ENCODE measurements at regions not wholly inside any gene's neighbourhood (a gene's known extent, or its start where the extent isn't known, plus 50 kb on each side); places are given as distances from the start of the nearest gene placed in this dataset.

GRCh38 chr4:79652232-79652631 lies 244.2 kb upstream of the GK2 start:
- POLR2A ChIA-PET: no interaction called here
- DNase-seq: no peak
- intact Hi-C loops (cut with micrococcal nuclease): no loop called here

GRCh38 chr4:79651456-79651855 lies 243.4 kb upstream of the GK2 start:
- Mint-ChIP-seq H3K36me3 (no peaks in the 10 kb centered on the region), H3K9me3 (no peaks in the 10 kb centered on the region), H3K4me1 (ENCODE audit: low read depth) (peaks cover 4% of the 10 kb centered on the region), H3K27ac (no peak overlapping the region), H3K4me3 (no peak overlapping the region), H3K27me3 (peaks cover 4% of the 10 kb centered on the region)
- CTCF ChIA-PET: interaction anchor here (0.5 kb wide), 1 partner anchor 9 kb away, joined by 3 read pairs; no protein-coding TSS in a partner anchor
- intact Hi-C loops (cut with micrococcal nuclease): no loop called here
- DNase-seq: no peak
- POLR2A ChIA-PET: no interaction called here

More at GRCh38 chr4:79652232-79652631, 244.2 kb upstream of the GK2 start:
- peaks cover 4% of the 10 kb centered on the region for H3K27me3 Mint-ChIP-seq
- H3K27ac Mint-ChIP-seq: no peak overlapping the region
- H3K4me3 Mint-ChIP-seq: no peak overlapping the region
- CTCF ChIA-PET: interaction anchor here (0.7 kb wide), 1 partner anchor 23 kb away, joined by 3 read pairs; no protein-coding TSS in a partner anchor
- no peaks in the 10 kb centered on the region for H3K36me3 Mint-ChIP-seq
- no peaks in the 10 kb centered on the region for H3K9me3 Mint-ChIP-seq
- peaks cover 4% of the 10 kb centered on the region for H3K4me1 Mint-ChIP-seq (ENCODE audit: low read depth)

GRCh38 chr4:79650794-79651431 lies 242.9 kb upstream of the GK2 start:
- H3K27me3 Mint-ChIP-seq: peaks cover 4% of the 10 kb centered on the region
- no peaks in the 10 kb centered on the region for H3K9me3 Mint-ChIP-seq
- ChIA-PET POLR2A (no interaction called here), CTCF (interaction anchor here (0.5 kb wide), 1 partner anchor 9 kb away, joined by 3 read pairs; no protein-coding TSS in a partner anchor)
- no peak overlapping the region for H3K27ac Mint-ChIP-seq
- DNase-seq: no peak
- no peak overlapping the region for H3K4me3 Mint-ChIP-seq
- H3K4me1 Mint-ChIP-seq (ENCODE audit: low read depth): peaks cover 4% of the 10 kb centered on the region
- H3K36me3 Mint-ChIP-seq: no peaks in the 10 kb centered on the region
- intact Hi-C loops (cut with micrococcal nuclease): no loop called here

- H3K36me3 Mint-ChIP-seq: no peaks in the 10 kb centered on the region
- intact Hi-C loops (cut with micrococcal nuclease): no loop called here
- no peaks in the 10 kb centered on the region for H3K9me3 Mint-ChIP-seq
- H3K4me1 Mint-ChIP-seq (ENCODE audit: low read depth): peaks cover 4% of the 10 kb centered on the region
- CTCF ChIA-PET: no interaction called here
- H3K27me3 Mint-ChIP-seq: peaks cover 4% of the 10 kb centered on the region
- H3K4me3 Mint-ChIP-seq: no peak overlapping the region
- DNase-seq: no peak
- H3K27ac Mint-ChIP-seq: no peak overlapping the region
- POLR2A ChIA-PET: no interaction called here
Measured at GRCh38 chr4:79650217-79650616, 242.2 kb upstream of the GK2 start.

- no peak overlapping the region for H3K4me3 Mint-ChIP-seq
- ChIA-PET CTCF (no interaction called here), POLR2A (no interaction called here)
- no peaks in the 10 kb centered on the region for H3K9me3 Mint-ChIP-seq
- H3K27ac Mint-ChIP-seq: no peak overlapping the region
- peaks cover 3% of the 10 kb centered on the region for H3K4me1 Mint-ChIP-seq (ENCODE audit: low read depth)
- DNase-seq: no peak
- peaks cover 4% of the 10 kb centered on the region for H3K27me3 Mint-ChIP-seq
- no peaks in the 10 kb centered on the region for H3K36me3 Mint-ChIP-seq
- intact Hi-C loops (cut with micrococcal nuclease): no loop called here
Measured at GRCh38 chr4:79645942-79646341, 237.9 kb upstream of the GK2 start.

GRCh38 chr4:79638735-79639134 lies 230.7 kb upstream of the GK2 start:
- intact Hi-C loops (cut with micrococcal nuclease): no loop called here
- CTCF ChIA-PET: no interaction called here
- H3K27ac Mint-ChIP-seq: no peak overlapping the region
- H3K4me1 Mint-ChIP-seq (ENCODE audit: low read depth): no peaks in the 10 kb centered on the region
- POLR2A ChIA-PET: no interaction called here
- peaks cover 6% of the 10 kb centered on the region for H3K27me3 Mint-ChIP-seq
- DNase-seq: no peak
- no peaks in the 10 kb centered on the region for H3K9me3 Mint-ChIP-seq
- no peaks in the 10 kb centered on the region for H3K36me3 Mint-ChIP-seq
- no peak overlapping the region for H3K4me3 Mint-ChIP-seq

- Mint-ChIP-seq H3K4me1 (ENCODE audit: low read depth) (no peaks in the 10 kb centered on the region), H3K27me3 (peaks cover 4% of the 10 kb centered on the region), H3K36me3 (no peaks in the 10 kb centered on the region), H3K27ac (no peak overlapping the region), H3K4me3 (no peak overlapping the region), H3K9me3 (no peaks in the 10 kb centered on the region)
- ChIA-PET POLR2A (no interaction called here), CTCF (no interaction called here)
- DNase-seq: no peak
- intact Hi-C loops (cut with micrococcal nuclease): no loop called here
Measured at GRCh38 chr4:79636991-79637390, 229.0 kb upstream of the GK2 start.

GRCh38 chr4:79634111-79634510 lies 226.1 kb upstream of the GK2 start:
- Mint-ChIP-seq H3K27me3 (peaks cover 4% of the 10 kb centered on the region), H3K27ac (no peak overlapping the region), H3K36me3 (no peaks in the 10 kb centered on the region), H3K4me3 (no peak overlapping the region), H3K4me1 (ENCODE audit: low read depth) (no peaks in the 10 kb centered on the region), H3K9me3 (no peaks in the 10 kb centered on the region)
- CTCF ChIA-PET: no interaction called here
- POLR2A ChIA-PET: no interaction called here
- no peak for DNase-seq
- intact Hi-C loops (cut with micrococcal nuclease): no loop called here

- Mint-ChIP-seq H3K9me3 (no peaks in the 10 kb centered on the region), H3K36me3 (no peaks in the 10 kb centered on the region), H3K27me3 (peaks cover 4% of the 10 kb centered on the region), H3K27ac (no peak overlapping the region), H3K4me3 (no peak overlapping the region), H3K4me1 (ENCODE audit: low read depth) (no peaks in the 10 kb centered on the region)
- POLR2A ChIA-PET: no interaction called here
- intact Hi-C loops (cut with micrococcal nuclease): no loop called here
- DNase-seq: no peak
- CTCF ChIA-PET: no interaction called here
Measured at GRCh38 chr4:79632114-79632513, 224.1 kb upstream of the GK2 start.

- CTCF ChIA-PET: no interaction called here
- POLR2A ChIA-PET: no interaction called here
Measured at GRCh38 chr4:79626611-79627010, 218.6 kb upstream of the GK2 start.

GRCh38 chr4:79626101-79626500 lies 218.1 kb upstream of the GK2 start:
- intact Hi-C loops (cut with micrococcal nuclease): no loop called here
- POLR2A ChIA-PET: no interaction called here
- H3K4me1 Mint-ChIP-seq (ENCODE audit: low read depth): peaks cover 4% of the 10 kb centered on the region
- CTCF ChIA-PET: no interaction called here
- DNase-seq: no peak
- H3K36me3 Mint-ChIP-seq: no peaks in the 10 kb centered on the region
- no peaks in the 10 kb centered on the region for H3K27me3 Mint-ChIP-seq
- no peak overlapping the region for H3K4me3 Mint-ChIP-seq
- H3K27ac Mint-ChIP-seq: no peak overlapping the region
- H3K9me3 Mint-ChIP-seq: no peaks in the 10 kb centered on the region

More at GRCh38 chr4:79626611-79627010, 218.6 kb upstream of the GK2 start:
- DNase-seq: no peak
- Mint-ChIP-seq H3K36me3 (no peaks in the 10 kb centered on the region), H3K27ac (no peak overlapping the region), H3K9me3 (no peaks in the 10 kb centered on the region), H3K4me3 (no peak overlapping the region), H3K27me3 (no peaks in the 10 kb centered on the region), H3K4me1 (ENCODE audit: low read depth) (peaks cover 4% of the 10 kb centered on the region)
- intact Hi-C loops (cut with micrococcal nuclease): no loop called here

GRCh38 chr4:79625361-79625760 lies 217.3 kb upstream of the GK2 start:
- Mint-ChIP-seq H3K4me1 (ENCODE audit: low read depth) (peaks cover 4% of the 10 kb centered on the region), H3K27me3 (no peaks in the 10 kb centered on the region), H3K9me3 (no peaks in the 10 kb centered on the region), H3K36me3 (no peaks in the 10 kb centered on the region), H3K27ac (no peak overlapping the region), H3K4me3 (no peak overlapping the region)
- intact Hi-C loops (cut with micrococcal nuclease): no loop called here
- ChIA-PET CTCF (no interaction called here), POLR2A (no interaction called here)
- DNase-seq: no peak

- intact Hi-C loops (cut with micrococcal nuclease): no loop called here
- CTCF ChIA-PET: no interaction called here
Measured at GRCh38 chr4:79623021-79623870, 215.2 kb upstream of the GK2 start.

More at GRCh38 chr4:79623021-79623870, 215.2 kb upstream of the GK2 start:
- DNase-seq: no peak
- Mint-ChIP-seq H3K4me3 (no peak overlapping the region), H3K27ac (no peak overlapping the region), H3K36me3 (no peaks in the 10 kb centered on the region), H3K9me3 (no peaks in the 10 kb centered on the region), H3K27me3 (peaks cover 2% of the 10 kb centered on the region), H3K4me1 (ENCODE audit: low read depth) (peaks cover 4% of the 10 kb centered on the region)
- POLR2A ChIA-PET: no interaction called here

Measured in activated CD4-positive, alpha-beta memory T cell treated with anti-CD3 and anti-CD28 coated beads for 36 hours (primary cell).